HUES48 (cell line): ENCODE measurements at regions not wholly inside any gene's neighbourhood (a gene's known extent, or its start where the extent isn't known, plus 50 kb on each side); places are given as distances from the start of the nearest gene placed in this dataset.

ENCODE experiments used
- H3K27ac ChIP-seq: one replicate; pipeline ENCODE4 v1.7.0; 2013; ENCODE audit warnings: low read depth, low read length, inconsistent platforms
- H3K27me3 ChIP-seq: 2 replicates; pipeline ENCODE4 v1.6.1; 2013; ENCODE audit warnings: mild to moderate bottlenecking, low read length; ENCODE audit not compliant: control insufficient read depth, insufficient read depth
- H3K36me3 ChIP-seq: 2 replicates; pipeline ENCODE4 v1.6.1; 2013; ENCODE audit warnings: low read length; ENCODE audit not compliant: control insufficient read depth, insufficient read depth
- H3K4me1 ChIP-seq: 2 replicates; pipeline ENCODE4 v1.6.1; 2013; ENCODE audit warnings: mild to moderate bottlenecking, low read length; ENCODE audit not compliant: control insufficient read depth, insufficient read depth
- H3K4me3 ChIP-seq: 2 replicates; pipeline ENCODE4 v1.5.1; 2013; ENCODE audit warnings: mild to moderate bottlenecking, low read depth, low read length
- H3K9ac ChIP-seq: 2 replicates; pipeline ENCODE4 v1.6.1; 2013; ENCODE audit warnings: mild to moderate bottlenecking, low read depth, low read length, moderate library complexity
- H3K9me3 ChIP-seq: 2 replicates; pipeline ENCODE4 v1.6.1; 2013; ENCODE audit warnings: low read length; ENCODE audit not compliant: control insufficient read depth, insufficient read depth

GRCh38 chr2:348361-348916, 60.5 kb upstream of the ALKAL2 start:
- Histone ChIP-seq H3K36me3 (no peaks in the 10 kb centered on the region), H3K9me3 (no peaks in the 10 kb centered on the region), H3K4me3 (no peak overlapping the region), H3K27me3 (no peaks in the 10 kb centered on the region), H3K4me1 (no peaks in the 10 kb centered on the region), H3K27ac (no peak overlapping the region), H3K9ac (no peak overlapping the region)

GRCh38 chr2:344811-345210, 56.9 kb upstream of the ALKAL2 start:
- no peaks in the 10 kb centered on the region for H3K36me3 ChIP-seq

GRCh38 chr2:343355-343754, 55.5 kb upstream of the ALKAL2 start:
- no peaks in the 10 kb centered on the region for H3K4me1 ChIP-seq

More at GRCh38 chr2:344811-345210, 56.9 kb upstream of the ALKAL2 start:
- H3K9ac ChIP-seq, result no peak overlapping the region
- no peaks in the 10 kb centered on the region for H3K9me3 ChIP-seq
- H3K4me3 ChIP-seq, result no peak overlapping the region
- no peaks in the 10 kb centered on the region for H3K4me1 ChIP-seq
- H3K27me3 ChIP-seq, result no peaks in the 10 kb centered on the region
- H3K27ac ChIP-seq, result no peak overlapping the region

GRCh38 chr2:341912-342311, 54.0 kb upstream of the ALKAL2 start:
- Histone ChIP-seq H3K4me1 (no peaks in the 10 kb centered on the region), H3K36me3 (no peaks in the 10 kb centered on the region), H3K27ac (no peak overlapping the region), H3K9me3 (peaks cover 23% of the 10 kb centered on the region), H3K4me3 (no peak overlapping the region), H3K27me3 (no peaks in the 10 kb centered on the region), H3K9ac (no peak overlapping the region)

More at GRCh38 chr2:343355-343754, 55.5 kb upstream of the ALKAL2 start:
- Histone ChIP-seq H3K9me3 (peaks cover 12% of the 10 kb centered on the region), H3K27me3 (no peaks in the 10 kb centered on the region), H3K9ac (no peak overlapping the region), H3K36me3 (no peaks in the 10 kb centered on the region), H3K4me3 (no peak overlapping the region), H3K27ac (no peak overlapping the region)

GRCh38 chr2:341017-341542, 53.2 kb upstream of the ALKAL2 start:
- Histone ChIP-seq H3K4me3 (no peak overlapping the region), H3K27me3 (no peaks in the 10 kb centered on the region), H3K9ac (no peak overlapping the region), H3K9me3 (peaks cover 31% of the 10 kb centered on the region), H3K27ac (no peak overlapping the region), H3K4me1 (no peaks in the 10 kb centered on the region), H3K36me3 (no peaks in the 10 kb centered on the region)
